ENCODE measurements at regions not wholly inside any gene's neighbourhood (a gene's known extent, or its start where the extent isn't known, plus 50 kb on each side); places are given as distances from the start of the nearest gene placed in this dataset.

GRCh38 chr2:133843091-133843490, 274.8 kb upstream of the NCKAP5 start:
- TF ChIP-seq CTCF (IDR thresholded peaks at IDR 0.05; ENCODE audit: low read depth, low read length, missing control alignments), result no peak
- H3K4me3 ChIP-seq (replicated peaks; ENCODE audit: low read depth, low read length), result no peak overlapping the region
- DNase-seq (ENCODE audit: extremely low read depth, low read depth), result no peak

GRCh38 chr2:133843551-133843950, 275.3 kb upstream of the NCKAP5 start:
- H3K4me3 ChIP-seq (replicated peaks; ENCODE audit: low read depth, low read length), result no peak overlapping the region
- DNase-seq (ENCODE audit: extremely low read depth, low read depth), result no peak
- no peak for TF ChIP-seq CTCF (IDR thresholded peaks at IDR 0.05; ENCODE audit: low read depth, low read length, missing control alignments)

- peak; percentile 50 for DNase-seq (ENCODE audit: extremely low read depth, low read depth)
- peak; percentile 84 for TF ChIP-seq CTCF (IDR thresholded peaks at IDR 0.05; ENCODE audit: low read depth, low read length, missing control alignments)
- H3K4me3 ChIP-seq (replicated peaks; ENCODE audit: low read depth, low read length), result no peak overlapping the region
Measured at GRCh38 chr2:133844214-133844892, 276.1 kb upstream of the NCKAP5 start.

DNA sequence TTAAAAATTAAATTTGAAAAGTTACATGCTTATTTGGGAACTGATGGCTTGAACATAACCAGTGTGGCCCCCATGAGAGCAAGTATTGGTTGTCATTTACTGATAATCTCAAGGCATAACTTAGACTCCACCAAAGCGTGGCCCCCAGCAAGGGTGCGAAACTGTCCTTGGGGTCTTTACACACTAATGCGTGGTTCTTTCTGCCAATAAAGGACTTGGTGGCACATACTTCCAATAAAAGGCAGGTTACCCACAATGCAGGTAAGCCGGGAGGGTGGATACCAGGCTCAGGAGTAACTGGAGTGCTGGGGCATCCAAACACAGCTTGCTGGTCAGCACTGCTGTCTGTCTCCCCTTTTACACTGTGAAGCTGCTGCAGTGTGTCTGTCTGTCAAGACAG, 278.2 kb upstream of the NCKAP5 start:
- no peak for TF ChIP-seq CTCF (IDR thresholded peaks at IDR 0.05; ENCODE audit: low read depth, low read length, missing control alignments)
- no peak overlapping the region for H3K4me3 ChIP-seq (replicated peaks; ENCODE audit: low read depth, low read length)
- no peak for DNase-seq (ENCODE audit: extremely low read depth, low read depth)

- DNase-seq (ENCODE audit: extremely low read depth, low read depth), result no peak
- TF ChIP-seq CTCF (IDR thresholded peaks at IDR 0.05; ENCODE audit: low read depth, low read length, missing control alignments), result no peak
- no peak overlapping the region for H3K4me3 ChIP-seq (replicated peaks; ENCODE audit: low read depth, low read length)
Measured at GRCh38 chr2:133847591-133847990, 279.3 kb upstream of the NCKAP5 start.

GRCh38 chr2:133848111-133848649, 279.9 kb upstream of the NCKAP5 start:
- DNase-seq (ENCODE audit: extremely low read depth, low read depth), result no peak
- TF ChIP-seq CTCF (IDR thresholded peaks at IDR 0.05; ENCODE audit: low read depth, low read length, missing control alignments), result no peak
- H3K4me3 ChIP-seq (replicated peaks; ENCODE audit: low read depth, low read length), result no peak overlapping the region

DNA sequence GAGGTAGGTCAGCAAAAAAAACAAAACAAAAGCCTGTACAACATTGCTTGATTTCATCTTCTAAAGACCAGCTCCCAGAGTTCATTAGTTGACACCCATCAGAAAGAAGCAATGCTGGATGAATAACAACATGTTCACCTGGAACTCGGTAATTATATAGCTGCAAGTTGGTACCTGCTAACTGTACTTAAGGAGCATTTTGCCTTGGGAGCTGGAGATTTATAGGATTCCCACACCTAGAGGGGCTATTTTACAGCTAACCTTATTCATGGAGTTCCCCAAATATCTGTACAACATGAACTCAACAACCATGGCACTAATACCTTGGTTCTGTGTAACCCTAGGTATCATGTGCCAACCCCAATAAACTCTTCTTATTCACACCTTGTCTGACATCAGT, 281.1 kb upstream of the NCKAP5 start:
- TF ChIP-seq CTCF (IDR thresholded peaks at IDR 0.05; ENCODE audit: low read depth, low read length, missing control alignments), result no peak
- no peak overlapping the region for H3K4me3 ChIP-seq (replicated peaks; ENCODE audit: low read depth, low read length)
- DNase-seq (ENCODE audit: extremely low read depth, low read depth), result no peak

All from HFF-Myc (cell line).